ENCODE measurements at regions not wholly inside any gene's neighbourhood (a gene's known extent, or its start where the extent isn't known, plus 50 kb on each side); places are given as distances from the start of the nearest gene placed in this dataset.

GRCh38 chr10:78763651-78764395 is 304.9 kb upstream of the ZMIZ1 start:
- no peak for DNase-seq (ENCODE audit: low read depth)

GRCh38 chr10:78764436-78764835 is 304.3 kb upstream of the ZMIZ1 start:
- no peak for DNase-seq (ENCODE audit: low read depth)

GRCh38 chr10:78764846-78765430 is 303.8 kb upstream of the ZMIZ1 start:
- DNase-seq (ENCODE audit: low read depth): no peak

- no peak for DNase-seq (ENCODE audit: low read depth)
Measured at GRCh38 chr10:78765726-78766335, 302.9 kb upstream of the ZMIZ1 start.

- DNase-seq (ENCODE audit: low read depth): no peak
Measured at GRCh38 chr10:78766603-78767002, 302.2 kb upstream of the ZMIZ1 start.

GRCh38 chr10:78768041-78768835 is 300.5 kb upstream of the ZMIZ1 start:
- DNase-seq (ENCODE audit: low read depth): no peak

- DNase-seq (ENCODE audit: low read depth): no peak
Measured at GRCh38 chr10:78768876-78769275, 299.9 kb upstream of the ZMIZ1 start.

GRCh38 chr10:78769526-78769925 is 299.2 kb upstream of the ZMIZ1 start:
- no peak for DNase-seq (ENCODE audit: low read depth)

GRCh38 chr10:78770167-78771090 is 298.3 kb upstream of the ZMIZ1 start:
- no peak for DNase-seq (ENCODE audit: low read depth)

- DNase-seq (ENCODE audit: low read depth): no peak
Measured at GRCh38 chr10:78771260-78771659, 297.5 kb upstream of the ZMIZ1 start.

GRCh38 chr10:78771808-78772455 is 296.8 kb upstream of the ZMIZ1 start:
- DNase-seq (ENCODE audit: low read depth): no peak

GRCh38 chr10:78772486-78772885 is 296.3 kb upstream of the ZMIZ1 start:
- no peak for DNase-seq (ENCODE audit: low read depth)

GRCh38 chr10:78772986-78773530 is 295.7 kb upstream of the ZMIZ1 start:
- no peak for DNase-seq (ENCODE audit: low read depth)

- no peak for DNase-seq (ENCODE audit: low read depth)
Measured at GRCh38 chr10:78774614-78774998, 294.2 kb upstream of the ZMIZ1 start.

- DNase-seq (ENCODE audit: low read depth): no peak
Measured at GRCh38 chr10:78774999-78775711, 293.6 kb upstream of the ZMIZ1 start.

GRCh38 chr10:78775891-78776290 is 292.9 kb upstream of the ZMIZ1 start:
- no peak for DNase-seq (ENCODE audit: low read depth)

- no peak for DNase-seq (ENCODE audit: low read depth)
Measured at GRCh38 chr10:78776756-78777155, 292.0 kb upstream of the ZMIZ1 start.

- DNase-seq (ENCODE audit: low read depth): no peak
Measured at GRCh38 chr10:78777466-78777865, 291.3 kb upstream of the ZMIZ1 start.

GRCh38 chr10:78777867-78778266 is 290.9 kb upstream of the ZMIZ1 start:
- no peak for DNase-seq (ENCODE audit: low read depth)
